Sigmoid colon (tissue), 6 donors: ENCODE measurements at regions not wholly inside any gene's neighbourhood (a gene's known extent, or its start where the extent isn't known, plus 50 kb on each side); places are given as distances from the start of the nearest gene placed in this dataset.

Experiments
- DNase-seq: peaks from one replicate; pipeline ENCODE4 v3.0.0-alpha.2; 2019
- H3K27ac ChIP-seq, 4 donors: fragments of 200-600 bp; sonication (generic); one replicate each; pipeline ENCODE4 v1.5.1; 2016 to 2019; ENCODE audit warnings: mild to moderate bottlenecking in 1 of 4
- H3K27me3 ChIP-seq, 3 donors: fragments of 200-600 bp; sonication (generic); one replicate each; pipeline ENCODE4 v1.5.1; 2019; ENCODE audit warnings: mild to moderate bottlenecking in 1 of 3
- H3K36me3 ChIP-seq, 4 donors: fragments of 200-600 bp; sonication (generic); one replicate each; pipeline ENCODE4 v1.5.1; 2016 to 2019
- H3K4me1 ChIP-seq, 4 donors: fragments of 200-600 bp; sonication (generic); one replicate each; pipeline ENCODE4 v1.5.1; 2017 to 2019
- H3K4me3 ChIP-seq, 4 donors: fragments of 200-600 bp; sonication (generic); one replicate each; pipeline ENCODE4 v1.5.1; 2017 to 2019; ENCODE audit warnings: mild to moderate bottlenecking in 2 of 4, moderate library complexity in 1 of 4
- H3K9me3 ChIP-seq, 4 donors: fragments of 200-600 bp in 3 of 4; sonication (generic) in 3 of 4; one replicate each; pipeline versions ENCODE4 v1.5.1 to v1.6.1; 2013 to 2019
- EP300 ChIP-seq, 4 donors: sonication (generic); formaldehyde crosslinking; IDR thresholded peaks; one replicate each; pipeline ENCODE4 v1.6.1; 2017; ENCODE audit warnings: antibody characterized with exemption in 4 of 4
- POLR2A ChIP-seq, 2 donors: fragments of 450-650 bp; IDR thresholded peaks; one replicate each; pipeline ENCODE4 v1.6.1; 2016; ENCODE audit warnings: antibody characterized with exemption in 2 of 2, mild to moderate bottlenecking in 2 of 2, moderate library complexity in 2 of 2
- POLR2AphosphoS5 ChIP-seq, 4 donors: sonication (generic); formaldehyde crosslinking; IDR thresholded peaks; one replicate each; pipeline ENCODE4 v1.6.1; 2017; ENCODE audit warnings: antibody characterized with exemption in 4 of 4
- WGBS, 2 donors: extraction: QIAGEN DNeasy Blood & Tissue Kit; methylation state at CpG; one replicate each; pipeline ENCODE4 v1.1.7; 2013; 5-methylcytosine and 5-hydroxymethylcytosine counted together
- intact Hi-C: fragments of 100-400 bp; cut with DNase I; formaldehyde crosslinking; loops from one replicate; pipeline ENCODE4 v1.15.1; 2023
- TF ChIP-seq, protein P1 (sequence below), 4 experiments: fragments of 450-650 bp in 3 of 4; fragments of 200-600 bp in 1 of 4; IDR thresholded peaks; one replicate each; pipeline ENCODE4 v1.5.1; 2016 to 2019; ENCODE audit warnings: antibody characterized with exemption in 4 of 4, mild to moderate bottlenecking in 3 of 4, moderate library complexity in 2 of 4
- donor health status: healthy with polysubstance abuse.
- donor health status: healthy.

DNA sequence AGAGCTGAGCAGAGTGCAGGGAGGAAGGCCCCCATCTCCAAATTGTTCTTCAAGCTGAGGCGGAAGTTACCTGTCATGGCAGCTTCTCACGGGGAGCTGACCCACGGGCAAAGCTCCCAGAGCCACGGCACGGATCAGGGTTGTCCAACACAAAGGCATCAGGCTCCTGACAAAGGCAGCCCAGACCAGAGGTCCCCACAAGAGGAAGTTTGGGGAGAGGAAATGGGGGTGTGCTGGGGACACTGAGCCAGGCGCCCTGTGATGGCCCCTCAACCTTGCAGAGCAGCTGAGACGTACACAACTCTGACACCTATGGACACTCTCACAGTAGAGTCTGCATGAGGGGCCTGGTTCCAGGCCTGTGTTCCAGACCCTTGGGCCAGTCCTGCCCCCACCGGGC lies 95.6 kb downstream of the CTTN start:
- WGBS, 2 donors, result 94 to 96% methylated on average over 8 of the region's 8 CpGs

GRCh38 chr11:70494559-70495350 lies 96.4 kb downstream of the CTTN start:
- H3K4me1 ChIP-seq, result no peaks in the 10 kb centered on the region
- H3K4me3 ChIP-seq, result no peak overlapping the region
- peaks cover 0 to 3% (median 0%) of the 10 kb centered on the region in 4 donors for H3K9me3 ChIP-seq
- no peak for TF ChIP-seq POLR2AphosphoS5 (IDR thresholded peaks at IDR 0.05)
- TF ChIP-seq, protein P1, sequence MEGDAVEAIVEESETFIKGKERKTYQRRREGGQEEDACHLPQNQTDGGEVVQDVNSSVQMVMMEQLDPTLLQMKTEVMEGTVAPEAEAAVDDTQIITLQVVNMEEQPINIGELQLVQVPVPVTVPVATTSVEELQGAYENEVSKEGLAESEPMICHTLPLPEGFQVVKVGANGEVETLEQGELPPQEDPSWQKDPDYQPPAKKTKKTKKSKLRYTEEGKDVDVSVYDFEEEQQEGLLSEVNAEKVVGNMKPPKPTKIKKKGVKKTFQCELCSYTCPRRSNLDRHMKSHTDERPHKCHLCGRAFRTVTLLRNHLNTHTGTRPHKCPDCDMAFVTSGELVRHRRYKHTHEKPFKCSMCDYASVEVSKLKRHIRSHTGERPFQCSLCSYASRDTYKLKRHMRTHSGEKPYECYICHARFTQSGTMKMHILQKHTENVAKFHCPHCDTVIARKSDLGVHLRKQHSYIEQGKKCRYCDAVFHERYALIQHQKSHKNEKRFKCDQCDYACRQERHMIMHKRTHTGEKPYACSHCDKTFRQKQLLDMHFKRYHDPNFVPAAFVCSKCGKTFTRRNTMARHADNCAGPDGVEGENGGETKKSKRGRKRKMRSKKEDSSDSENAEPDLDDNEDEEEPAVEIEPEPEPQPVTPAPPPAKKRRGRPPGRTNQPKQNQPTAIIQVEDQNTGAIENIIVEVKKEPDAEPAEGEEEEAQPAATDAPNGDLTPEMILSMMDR (IDR thresholded peaks at IDR 0.05), result no peak
- TF ChIP-seq POLR2A (IDR thresholded peaks at IDR 0.05), result no peak
- TF ChIP-seq EP300 (IDR thresholded peaks at IDR 0.05), result no peak
- H3K27me3 ChIP-seq, result no peaks in the 10 kb centered on the region
- no peak overlapping the region for H3K27ac ChIP-seq
- 87 to 90% methylated on average over 15 of the region's 15 CpGs for WGBS, 2 donors
- DNase-seq, result peak; percentile 40
- H3K36me3 ChIP-seq, result no peaks in the 10 kb centered on the region
- intact Hi-C loops, result no loop called here

More for the DNA sequence above, 95.6 kb downstream of the CTTN start:
- peak; percentile 36 for DNase-seq
- intact Hi-C loops, result no loop called here
- no peaks in the 10 kb centered on the region for H3K36me3 ChIP-seq
- H3K27ac ChIP-seq, result no peak overlapping the region
- H3K9me3 ChIP-seq, result peaks cover 0 to 3% (median 0%) of the 10 kb centered on the region in 4 donors
- TF ChIP-seq EP300 (IDR thresholded peaks at IDR 0.05), result no peak
- TF ChIP-seq, protein P1 (IDR thresholded peaks at IDR 0.05), result no peak
- no peak for TF ChIP-seq POLR2AphosphoS5 (IDR thresholded peaks at IDR 0.05)
- no peak for TF ChIP-seq POLR2A (IDR thresholded peaks at IDR 0.05)
- no peak overlapping the region for H3K4me3 ChIP-seq
- H3K27me3 ChIP-seq, result no peaks in the 10 kb centered on the region
- no peaks in the 10 kb centered on the region for H3K4me1 ChIP-seq

- no peaks in the 10 kb centered on the region for H3K27me3 ChIP-seq
- no peak overlapping the region for H3K4me3 ChIP-seq
- DNase-seq, result peak; percentile 46
- H3K36me3 ChIP-seq, result no peaks in the 10 kb centered on the region
- 93% methylated on average over 22 of the region's 22 CpGs for whole genome bisulfite sequencing, 2 donors
- H3K4me1 ChIP-seq, result no peaks in the 10 kb centered on the region
- TF ChIP-seq EP300 (IDR thresholded peaks at IDR 0.05), result no peak
- TF ChIP-seq, protein P1 (IDR thresholded peaks at IDR 0.05), result no peak
- no peak for TF ChIP-seq POLR2AphosphoS5 (IDR thresholded peaks at IDR 0.05)
- no peak for TF ChIP-seq POLR2A (IDR thresholded peaks at IDR 0.05)
- no peak overlapping the region for H3K27ac ChIP-seq
- peaks cover 0 to 3% (median 0%) of the 10 kb centered on the region in 4 donors for H3K9me3 ChIP-seq
- intact Hi-C loops, result no loop called here
These were observed 97.3 kb downstream of the CTTN start for GRCh38 chr11:70495351-70496310.

DNA sequence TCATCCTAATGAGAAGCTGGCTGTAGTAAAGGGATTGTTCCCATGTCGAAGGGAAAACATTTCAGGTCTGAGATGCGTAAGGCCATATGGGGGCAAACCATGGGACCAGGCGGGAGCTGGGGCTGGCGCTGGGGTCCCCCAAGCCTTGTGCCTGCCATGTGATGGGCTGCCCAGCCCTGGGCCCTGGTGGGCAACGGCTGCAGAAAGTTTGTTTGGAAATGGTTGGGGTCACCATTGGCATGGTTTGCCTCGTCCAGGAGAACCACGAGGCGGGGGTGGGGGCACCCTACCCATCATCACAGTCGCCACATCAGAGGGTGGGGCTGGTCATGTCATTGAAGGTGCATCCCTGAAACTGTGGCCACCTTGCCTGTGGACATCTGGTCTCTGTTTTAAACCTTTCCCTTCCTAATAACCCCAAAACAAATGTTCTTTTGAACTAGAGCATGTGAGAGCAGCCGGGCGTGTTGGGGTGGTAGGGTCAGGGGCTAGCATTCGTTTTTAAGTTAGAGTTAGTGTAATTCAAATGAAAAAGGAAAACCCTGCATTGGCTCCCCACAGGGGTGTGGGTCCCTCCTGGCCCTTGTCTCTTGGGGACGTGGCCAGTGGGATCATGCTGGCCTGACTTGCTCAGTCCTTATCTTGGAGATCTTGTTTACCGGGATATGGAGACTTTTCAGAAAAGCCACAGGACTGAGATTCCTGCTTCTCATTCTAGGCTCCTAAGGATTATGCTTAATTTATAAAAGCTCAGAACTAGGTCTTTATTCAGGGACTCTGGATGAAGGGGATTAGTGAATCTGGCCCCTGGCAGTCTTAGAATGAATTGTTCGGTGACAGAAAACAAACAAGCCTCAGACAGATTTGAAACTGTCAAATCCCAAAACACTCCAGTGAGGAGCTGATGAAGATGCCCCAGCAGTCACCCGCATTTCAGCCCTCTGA lies 98.5 kb downstream of the CTTN start:
- H3K9me3 ChIP-seq, result no peaks in the 10 kb centered on the region

More for the DNA sequence above, 98.5 kb downstream of the CTTN start:
- Histone ChIP-seq H3K4me1 (no peaks in the 10 kb centered on the region), H3K36me3 (no peaks in the 10 kb centered on the region), H3K27ac (no peak overlapping the region), H3K4me3 (no peak overlapping the region), H3K27me3 (no peaks in the 10 kb centered on the region)
- DNase-seq, result peak; percentile 27
- WGBS, 2 donors, result 82 to 88% methylated on average over 16 of the region's 16 CpGs
- TF ChIP-seq, protein P1 (IDR thresholded peaks at IDR 0.05), result no peak
- TF ChIP-seq POLR2A (IDR thresholded peaks at IDR 0.05) (no peak), POLR2AphosphoS5 (IDR thresholded peaks at IDR 0.05) (no peak), EP300 (IDR thresholded peaks at IDR 0.05) (no peak)
- intact Hi-C loops, result no loop called here
